GM19463 (cell line): ENCODE measurements at regions not wholly inside any gene's neighbourhood (a gene's known extent, or its start where the extent isn't known, plus 50 kb on each side); places are given as distances from the start of the nearest gene placed in this dataset.
"Not testable (repeated sequence)": the region's sequence is repeated elsewhere in the genome, so short reads cannot be mapped to it uniquely, and the experiment has no call there.

Source experiments
- ATAC-seq: cut with Tn5 transposase; IDR thresholded peaks from one replicate; pipeline ENCODE4 v1.9.1; 2021; ENCODE audit warnings: mild to moderate bottlenecking, moderate library complexity; ENCODE audit not compliant: unreplicated experiment

DNA sequence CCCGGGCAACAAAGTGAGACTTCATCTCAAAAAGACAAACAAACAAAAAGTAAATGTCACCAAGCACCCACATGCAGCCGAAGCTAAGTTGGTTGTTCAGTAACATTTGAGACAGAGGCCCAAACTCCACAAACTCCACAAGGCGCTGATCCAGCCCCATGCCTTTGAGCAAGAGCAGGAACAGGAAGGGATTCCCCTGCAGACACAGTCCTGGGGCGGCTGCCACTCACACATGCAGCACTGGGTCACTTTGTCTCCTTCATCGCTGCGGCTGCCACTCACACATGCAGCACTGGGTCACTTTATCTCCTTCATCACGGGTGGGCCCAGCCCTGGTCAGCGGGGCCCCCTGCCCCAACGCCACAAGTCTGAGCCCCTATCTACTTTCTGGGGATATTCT lies 246.9 kb upstream of the RREB1 start:
- no peak for ATAC-seq

DNA sequence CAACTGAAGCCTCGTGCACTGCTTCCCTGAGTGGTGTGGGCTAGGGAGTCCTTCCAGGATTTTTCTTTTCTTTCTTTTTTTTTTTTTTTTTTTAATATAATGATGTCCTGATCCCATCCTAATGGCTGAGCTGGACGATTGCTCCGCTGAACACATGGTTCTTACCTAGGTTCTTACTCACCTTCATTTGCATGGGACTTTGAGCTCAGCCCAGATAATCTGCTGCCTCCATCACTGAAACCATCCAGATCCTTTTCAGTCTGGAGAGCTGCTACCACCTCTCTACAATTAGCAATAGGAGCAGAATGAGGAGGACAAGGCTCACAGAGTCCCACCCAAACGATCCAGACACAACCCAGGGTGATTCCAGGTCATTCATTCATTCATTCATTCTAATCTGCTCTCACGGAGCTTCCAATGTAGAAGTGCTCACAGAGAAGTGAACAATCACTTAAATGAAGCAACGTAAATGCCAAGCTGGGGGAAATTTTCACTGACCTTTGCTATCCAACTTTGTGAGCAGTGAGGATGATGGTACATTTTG lies 246.3 kb upstream of the RREB1 start:
- no peak for ATAC-seq

DNA sequence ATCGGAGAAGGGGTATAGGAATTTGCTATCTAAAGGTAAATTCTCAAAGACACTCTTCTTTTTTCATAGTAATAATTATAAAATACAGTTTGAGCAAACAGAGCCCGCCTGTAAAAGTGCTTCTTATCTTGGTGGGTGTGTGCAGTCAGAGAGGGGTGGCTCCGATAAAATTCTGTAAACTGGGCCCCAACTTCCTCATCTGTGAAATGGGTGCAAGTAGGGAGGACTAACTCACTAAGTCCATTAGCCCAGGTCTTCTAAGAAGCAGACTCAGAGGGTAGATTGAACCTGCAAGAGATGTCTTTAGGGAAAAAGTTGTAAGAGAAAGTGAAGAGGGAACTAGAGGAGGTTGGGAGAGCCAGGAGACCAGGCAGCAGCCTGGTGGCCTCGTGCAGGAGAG lies 245.8 kb upstream of the RREB1 start:
- no peak for ATAC-seq

DNA sequence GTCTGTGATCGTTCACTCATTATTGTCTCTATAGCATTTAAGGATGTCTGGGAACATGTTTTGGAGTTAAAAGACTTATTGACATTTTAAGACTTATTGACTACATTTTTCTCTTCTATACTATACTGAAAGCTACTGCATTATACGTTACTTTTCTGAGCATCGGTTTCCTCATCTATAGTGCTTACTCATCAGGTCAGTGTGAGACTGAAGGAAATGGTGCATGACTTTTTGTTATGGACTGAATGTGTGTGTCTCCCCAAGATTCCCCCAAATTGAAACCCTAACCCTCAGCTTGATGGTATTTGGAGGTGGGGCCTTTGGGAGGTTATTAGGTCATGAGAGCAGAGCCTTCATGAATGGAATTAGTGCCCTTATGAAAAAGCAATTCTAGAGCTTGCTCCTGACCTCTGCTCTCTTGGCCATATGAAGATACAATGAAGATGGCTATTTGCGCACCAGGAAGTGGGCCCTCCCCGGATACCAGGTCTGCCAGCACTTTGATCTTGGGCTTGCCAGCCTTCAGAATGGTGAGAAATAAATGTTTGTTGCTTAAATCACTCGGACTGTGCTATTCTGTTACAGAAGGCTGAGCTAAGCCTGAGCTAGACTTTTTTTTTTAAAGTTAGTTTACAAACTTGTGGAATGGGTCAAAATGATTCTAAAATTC lies 243.7 kb upstream of the RREB1 start:
- ATAC-seq, result no peak

DNA sequence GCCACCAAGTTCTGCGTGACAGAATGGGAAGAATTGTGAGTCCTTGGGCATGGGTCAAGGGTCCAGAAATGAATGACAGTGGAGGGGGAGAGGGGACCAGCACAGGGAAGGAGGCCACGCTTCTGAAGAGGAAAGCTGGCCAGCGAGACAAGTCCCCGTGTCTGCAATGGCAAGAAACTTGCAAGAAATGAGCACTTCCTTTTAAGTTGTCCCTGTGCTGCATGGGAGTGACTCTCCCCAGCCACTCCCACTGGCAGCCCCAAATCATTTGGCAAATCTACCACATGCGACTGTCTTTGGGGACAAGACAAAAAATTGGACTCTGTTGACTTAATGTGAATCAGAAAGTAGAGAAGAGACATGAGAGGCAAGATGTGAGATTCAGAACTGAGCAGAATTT lies 242.2 kb upstream of the RREB1 start:
- ATAC-seq, result no peak

DNA sequence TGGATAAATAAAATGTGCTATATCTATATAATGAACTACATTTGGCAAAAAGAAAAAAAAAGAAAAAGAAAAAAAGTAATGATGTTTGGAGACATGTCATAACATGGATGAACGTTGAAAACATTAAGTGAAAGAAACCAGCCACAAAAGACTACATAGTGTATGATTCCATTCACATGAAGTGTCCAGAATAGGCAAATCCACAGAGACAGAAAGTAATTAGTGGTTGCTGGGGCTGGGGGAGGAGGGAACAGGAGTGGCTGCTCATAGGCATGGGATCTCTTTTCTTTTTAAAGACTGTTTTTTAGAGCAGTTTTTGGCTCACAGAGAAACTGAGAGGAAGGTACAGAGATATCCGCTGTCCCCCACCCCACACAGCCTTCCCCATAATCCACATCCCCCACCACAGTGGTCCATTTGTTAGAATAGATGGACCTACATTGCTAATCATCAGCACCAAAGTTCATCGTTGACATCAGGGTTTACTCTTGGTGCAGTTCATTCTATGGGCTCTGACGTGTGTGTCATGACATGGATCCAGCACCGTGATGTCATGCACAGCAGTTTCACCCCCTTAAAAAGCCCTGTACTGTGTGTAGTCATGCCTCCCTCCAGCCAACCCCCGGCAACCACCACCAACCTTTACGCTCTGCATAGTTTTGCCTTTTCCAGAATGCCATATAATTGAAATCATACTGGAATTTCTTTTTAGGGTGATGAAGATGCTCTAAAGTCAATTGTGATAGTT lies 240.9 kb upstream of the RREB1 start:
- ATAC-seq, result no peak

DNA sequence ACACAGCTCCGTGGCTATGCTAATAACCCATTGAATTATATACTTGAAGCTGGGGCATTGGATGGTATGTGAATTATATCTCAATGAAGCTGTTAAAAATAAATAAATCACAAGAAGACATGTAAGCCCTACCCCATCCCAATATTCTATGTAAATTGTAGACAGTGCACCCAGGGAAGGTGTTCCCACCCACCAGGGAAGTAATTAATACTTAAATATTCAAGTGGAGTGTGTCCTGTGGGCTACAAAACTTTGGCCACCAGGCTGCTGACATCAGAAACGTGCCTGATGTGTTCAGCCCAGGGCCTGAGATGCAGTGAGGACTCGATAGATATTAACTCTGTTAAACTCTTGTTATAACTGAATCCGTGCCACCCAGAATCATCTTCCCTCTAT lies 240.4 kb upstream of the RREB1 start:
- ATAC-seq, result no peak

DNA sequence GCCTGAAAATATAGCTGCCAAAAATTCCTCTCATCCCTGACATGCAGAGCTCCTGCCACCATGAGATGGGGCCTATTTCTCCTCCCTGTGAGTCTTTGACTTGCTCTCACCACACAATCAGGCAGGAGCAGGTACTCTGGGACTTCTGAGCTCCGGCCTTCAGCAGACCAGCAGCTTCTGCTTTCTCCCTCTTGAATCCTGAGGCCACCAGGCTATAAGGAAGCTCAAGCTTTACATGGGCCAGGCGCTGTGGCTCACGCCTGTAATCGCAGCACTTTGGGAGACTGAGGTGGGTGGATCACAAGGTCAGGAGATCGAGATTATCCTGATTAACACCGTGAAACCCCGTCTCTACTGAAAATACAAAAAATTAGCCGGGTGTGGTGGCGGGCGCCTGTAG lies 238.7 kb upstream of the RREB1 start:
- ATAC-seq, result no peak

DNA sequence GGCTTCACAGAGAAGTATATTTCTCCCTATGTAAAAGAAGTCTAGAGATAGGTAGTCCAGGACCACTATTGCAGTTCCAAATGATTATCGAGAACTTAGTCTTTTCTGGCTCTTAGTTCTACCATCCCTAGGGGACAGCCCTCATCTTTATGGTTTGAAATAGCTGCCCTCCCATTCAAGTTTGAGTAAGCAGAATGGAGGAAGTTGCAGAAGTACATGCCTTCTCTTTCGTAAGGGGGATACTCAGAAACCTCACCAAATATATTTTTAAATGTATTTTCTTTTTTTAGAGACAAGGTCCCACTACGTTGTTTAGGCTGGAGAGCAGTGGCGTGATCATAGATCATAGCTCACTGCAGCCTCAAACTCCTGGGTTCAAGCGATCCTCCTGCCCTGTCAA lies 236.8 kb upstream of the RREB1 start:
- ATAC-seq, result no peak

DNA sequence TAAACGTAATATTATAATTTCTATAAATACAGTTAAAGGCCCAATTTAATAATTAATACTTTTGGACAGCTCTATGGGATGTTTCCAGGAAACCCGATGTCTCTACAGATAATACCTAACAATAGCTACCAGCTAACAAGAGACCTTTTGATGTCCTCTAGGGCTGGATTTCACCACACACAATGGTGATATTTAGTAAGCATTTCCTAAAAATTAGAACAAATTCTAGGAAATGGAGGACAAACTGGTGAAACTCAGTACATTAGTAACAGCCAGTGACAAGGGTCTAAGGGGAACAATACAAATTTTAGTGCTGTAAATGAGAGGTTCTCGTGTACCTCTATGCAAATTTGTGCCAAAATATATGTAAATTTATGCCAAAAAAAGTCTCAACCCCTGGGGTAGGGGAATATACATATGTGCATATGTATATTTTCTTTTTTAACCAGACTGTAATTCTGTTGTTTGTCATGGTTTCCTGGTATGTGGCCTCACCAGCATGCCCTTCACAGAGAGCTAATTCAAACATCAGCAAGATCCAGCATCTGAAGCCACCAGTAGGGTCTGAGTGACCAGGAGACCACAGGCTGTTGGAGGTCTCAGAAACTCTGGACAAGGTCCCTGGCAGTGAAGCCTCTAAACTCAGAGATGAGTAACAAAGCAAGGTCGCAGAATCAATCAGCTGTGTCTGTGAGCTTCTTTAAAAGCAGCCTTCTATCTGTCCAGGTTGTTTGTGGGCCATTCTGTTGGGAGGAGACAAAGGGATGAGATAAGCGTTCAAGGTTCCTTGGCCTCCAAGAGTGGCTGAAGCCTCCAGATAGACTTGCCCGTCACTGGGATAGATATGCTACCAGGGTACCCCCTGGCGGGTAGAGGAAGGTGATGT lies 235.1 kb upstream of the RREB1 start:
- ATAC-seq, result no peak

DNA sequence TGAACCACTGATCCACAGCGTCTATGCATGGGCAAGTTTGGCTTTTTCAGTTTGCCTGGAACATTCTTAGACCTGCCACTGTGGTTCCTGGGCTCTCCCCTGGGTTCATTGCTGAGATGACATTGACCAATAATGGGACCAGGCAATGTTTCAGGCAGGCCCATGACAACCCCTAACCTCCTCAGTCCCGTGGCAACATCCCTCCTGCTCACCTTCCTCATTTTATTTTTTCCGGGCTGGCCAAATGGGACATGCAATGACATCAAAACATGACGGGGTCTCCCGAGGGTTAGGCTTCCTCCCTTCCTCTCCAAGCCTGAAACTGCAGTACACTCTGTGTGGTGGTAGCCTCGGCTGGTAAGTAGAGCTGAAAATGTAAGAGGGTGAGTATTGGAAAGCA lies 234.0 kb upstream of the RREB1 start:
- no peak for ATAC-seq

DNA sequence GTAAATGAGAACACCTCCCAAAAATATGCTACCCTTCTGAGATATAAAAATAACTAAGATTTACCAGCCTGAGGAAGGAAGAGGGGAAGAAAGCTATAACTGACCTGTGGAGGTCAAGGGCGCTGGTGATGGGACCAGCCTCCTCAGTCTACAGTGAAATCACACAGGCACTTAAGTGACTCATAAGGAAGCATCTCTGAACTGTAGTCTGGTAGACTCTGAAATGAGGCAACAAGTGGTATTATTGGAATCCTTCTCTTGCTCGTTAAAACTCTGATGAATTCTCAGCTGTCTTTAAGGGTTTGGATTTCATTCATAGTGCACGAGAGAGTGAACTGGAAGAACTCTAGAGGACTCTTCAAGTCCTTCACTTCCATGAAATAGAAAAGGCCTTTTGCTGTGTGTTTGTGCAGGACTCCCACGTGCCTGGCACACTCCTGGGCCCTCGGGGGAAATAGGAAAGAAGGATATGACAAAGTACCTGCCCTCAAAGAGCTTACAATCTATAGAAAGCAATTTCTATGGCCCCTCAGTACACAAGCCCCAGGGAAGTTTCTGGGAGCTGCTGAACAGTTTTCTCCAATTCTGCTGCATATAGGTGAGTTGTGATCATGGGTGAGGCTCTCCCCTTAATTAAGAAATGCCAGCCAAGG lies 231.8 kb upstream of the RREB1 start:
- no peak for ATAC-seq

DNA sequence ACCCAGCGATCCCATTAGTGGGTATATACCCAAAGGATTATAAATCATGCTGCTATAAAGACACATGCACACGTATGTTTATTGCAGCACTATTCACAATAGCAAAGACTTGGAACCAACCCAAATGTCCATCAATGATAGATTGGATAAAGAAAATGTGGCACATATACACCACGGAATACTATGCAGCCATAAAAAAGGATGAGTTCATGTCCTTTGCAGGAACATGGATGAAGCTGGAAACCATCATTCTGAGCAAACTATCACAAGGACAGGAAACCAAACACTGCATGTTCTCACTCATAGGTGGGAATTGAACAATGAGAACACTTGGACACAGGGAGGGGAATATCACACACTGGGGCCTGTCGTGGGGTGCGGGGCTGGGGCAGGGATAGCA lies 230.0 kb upstream of the RREB1 start:
- ATAC-seq, result not testable (repeated sequence)

DNA sequence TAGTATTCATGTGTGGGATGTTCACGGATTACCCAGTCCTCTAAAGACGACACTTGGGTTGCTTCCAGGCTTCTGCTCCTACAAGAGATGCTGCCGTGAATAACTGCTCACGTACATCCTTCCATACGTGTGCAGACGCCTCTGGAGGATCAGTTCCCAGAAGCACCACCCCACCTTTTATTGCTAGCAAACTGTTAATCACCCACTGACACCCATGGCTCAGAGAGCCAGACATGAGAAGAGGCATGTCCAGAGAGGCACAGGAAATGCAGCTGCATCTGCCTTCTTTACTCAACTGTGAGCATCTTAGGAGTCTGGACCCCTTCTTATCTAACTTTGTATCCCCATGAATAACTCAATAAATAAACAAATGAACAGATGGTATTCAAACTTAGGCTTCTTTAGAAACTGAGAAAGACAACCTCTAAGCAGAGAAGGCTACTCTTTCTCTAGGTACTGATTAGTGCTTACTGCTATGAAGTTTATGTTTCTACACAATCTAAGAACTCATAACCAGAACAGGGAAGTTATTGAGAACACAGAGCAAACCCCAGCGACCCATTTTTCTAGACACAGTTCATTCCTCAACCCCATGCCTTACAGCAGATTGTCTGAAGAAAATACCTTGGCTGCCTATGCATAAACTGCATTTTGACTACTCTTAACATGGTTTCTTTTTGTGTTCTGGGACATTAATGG lies 228.7 kb upstream of the RREB1 start:
- peak; percentile 64 for ATAC-seq

DNA sequence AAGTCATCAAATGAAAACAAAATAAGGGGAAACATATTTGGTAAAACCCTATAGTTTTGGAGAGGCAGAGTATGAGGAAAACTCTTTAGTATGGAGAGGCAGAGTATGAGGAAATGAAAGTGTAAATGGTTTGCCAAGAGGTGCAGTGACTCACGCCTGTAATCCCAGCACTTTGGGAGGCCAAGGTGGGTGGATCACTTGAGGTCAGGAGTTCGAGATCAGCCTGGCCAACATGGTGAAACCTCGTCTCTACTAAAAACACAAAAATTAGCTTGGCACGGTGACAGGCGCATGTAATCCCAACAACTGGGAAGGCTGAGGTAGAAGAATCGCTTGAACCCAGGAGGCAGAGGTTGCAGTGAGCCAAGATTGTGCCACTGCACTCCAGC lies 228.2 kb upstream of the RREB1 start:
- ATAC-seq, result peak; percentile 25

DNA sequence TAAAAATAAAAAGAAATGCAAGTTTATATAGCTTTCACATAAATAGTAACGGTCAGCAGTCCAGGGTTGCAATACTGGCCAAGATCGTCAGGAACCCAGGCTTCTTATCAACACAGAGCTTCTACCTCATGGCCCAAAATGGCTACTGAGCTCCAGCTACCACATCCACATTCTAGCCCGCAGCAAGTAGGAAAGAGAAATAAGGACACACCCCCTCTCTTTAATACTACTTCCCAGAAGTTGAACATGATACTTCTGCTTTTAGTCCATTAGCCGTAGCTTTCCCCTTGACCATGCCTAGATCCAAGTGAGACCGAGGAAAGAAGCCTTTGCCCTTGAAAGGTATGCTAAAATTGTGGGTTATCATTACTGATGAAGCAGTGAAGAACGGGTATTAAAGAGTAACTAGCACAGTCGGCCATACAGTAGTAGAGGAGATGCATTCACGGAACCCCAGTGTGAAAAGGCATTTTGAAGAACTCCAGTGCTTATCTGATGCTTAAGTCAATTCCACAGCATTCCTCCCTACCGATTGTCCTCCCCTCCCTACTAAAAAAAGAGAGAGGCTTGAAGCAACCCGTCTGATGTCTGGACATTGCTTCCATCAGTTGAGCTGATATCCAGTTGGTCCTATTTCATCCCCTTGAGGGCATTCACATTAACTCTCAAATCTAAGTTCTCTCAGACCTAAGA lies 226.9 kb upstream of the RREB1 start:
- ATAC-seq, result no peak

DNA sequence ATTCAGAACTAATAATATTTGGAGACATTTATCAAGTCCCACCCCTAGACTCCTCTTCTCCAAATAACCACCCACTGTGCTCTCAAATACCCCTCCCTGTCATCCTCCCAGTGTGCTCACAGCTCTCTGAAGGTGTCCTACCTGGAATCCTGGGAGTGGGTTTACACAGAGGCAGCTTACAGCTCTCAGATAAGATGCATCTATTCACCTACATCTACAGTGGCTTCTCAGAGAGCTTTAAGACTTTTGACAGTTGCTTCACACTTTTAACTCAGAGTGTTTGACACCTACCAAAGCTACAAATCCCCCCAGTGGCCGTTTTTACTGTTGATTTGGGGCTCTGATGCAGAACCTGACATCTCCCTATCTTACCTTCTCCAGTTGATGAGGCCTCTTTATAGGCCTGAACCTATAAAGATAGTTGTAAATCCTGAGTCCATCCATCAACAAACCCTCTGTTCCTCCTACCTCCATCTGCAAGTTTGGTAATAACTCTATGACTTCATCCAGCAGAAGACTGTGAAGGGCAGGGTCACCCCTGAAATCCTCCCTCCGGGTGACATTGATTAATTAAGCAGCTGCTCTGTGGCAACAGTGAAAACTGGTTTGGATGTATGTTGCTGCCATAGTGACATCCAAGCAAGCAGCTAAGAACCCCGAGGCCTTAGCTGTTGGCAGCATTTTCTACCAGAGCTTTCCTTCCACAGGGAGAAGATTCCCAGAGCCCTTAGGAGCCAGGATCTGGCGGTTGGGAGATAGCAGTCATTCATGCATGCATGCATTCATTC lies 226.1 kb upstream of the RREB1 start:
- no peak for ATAC-seq

DNA sequence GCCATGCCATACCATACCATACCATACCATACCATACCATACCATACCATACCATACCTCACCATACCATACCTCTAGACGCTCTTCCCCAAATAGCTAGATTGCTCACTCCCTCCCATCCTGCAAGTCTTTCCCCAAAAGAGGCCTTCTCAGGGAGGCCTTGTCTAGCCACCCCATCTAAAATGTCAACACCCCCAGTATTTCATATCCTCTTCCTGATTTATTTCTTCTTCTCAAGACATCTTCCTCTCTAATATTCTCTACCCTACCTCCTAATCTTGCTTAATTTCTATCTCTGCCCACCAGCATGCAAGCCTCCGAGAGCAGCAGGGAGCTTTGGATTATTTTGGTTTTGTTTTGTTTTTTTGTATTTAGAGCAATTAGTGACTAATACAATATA lies 225.2 kb upstream of the RREB1 start:
- no peak for ATAC-seq

DNA sequence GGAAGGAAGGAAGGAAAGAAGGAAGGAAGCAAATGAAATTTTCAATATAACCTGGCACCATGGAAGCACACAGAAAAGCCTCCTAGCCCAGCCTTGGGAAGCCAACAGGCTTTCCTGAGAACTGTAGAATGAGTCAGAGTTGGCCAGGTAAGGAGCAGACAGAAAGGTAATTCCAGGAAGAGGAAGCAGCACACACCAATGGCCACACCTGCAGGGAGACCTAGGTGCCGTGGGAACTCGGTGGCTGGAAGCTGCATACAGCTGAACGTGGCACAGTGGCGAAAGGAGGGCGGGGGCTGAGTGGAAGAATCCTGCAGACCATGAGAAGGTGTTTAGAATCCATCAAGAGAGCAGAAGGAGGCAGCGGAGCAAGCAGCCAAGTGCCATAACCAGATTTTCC lies 224.8 kb upstream of the RREB1 start:
- no peak for ATAC-seq
